Activated naive CD8-positive, alpha-beta T cell treated with anti-CD3 and anti-CD28 coated beads for 36 hours (primary cell): ENCODE measurements at regions not wholly inside any gene's neighbourhood (a gene's known extent, or its start where the extent isn't known, plus 50 kb on each side); places are given as distances from the start of the nearest gene placed in this dataset.

Experiments
- DNase-seq: peaks from one replicate; pipeline ENCODE4 v3.0.0; 2021
- H3K27ac Mint-ChIP-seq: one replicate; pipeline ENCODE4 v1.8.0; 2022; ENCODE audit warnings: mild to moderate bottlenecking, moderate library complexity, mixed read lengths
- H3K27me3 Mint-ChIP-seq: one replicate; pipeline ENCODE4 v1.8.0; 2022; ENCODE audit warnings: mild to moderate bottlenecking, mixed read lengths
- H3K36me3 Mint-ChIP-seq: one replicate; pipeline ENCODE4 v1.8.0; 2021; ENCODE audit warnings: mild to moderate bottlenecking, mixed read lengths
- H3K4me1 Mint-ChIP-seq: one replicate; pipeline ENCODE4 v1.8.0; 2021; ENCODE audit warnings: mixed read lengths
- H3K4me3 Mint-ChIP-seq: one replicate; pipeline ENCODE4 v1.8.0; 2022; ENCODE audit warnings: mild to moderate bottlenecking, moderate library complexity, mixed read lengths
- H3K9me3 Mint-ChIP-seq: one replicate; pipeline ENCODE4 v1.8.0; 2022; ENCODE audit warnings: mixed read lengths

DNA sequence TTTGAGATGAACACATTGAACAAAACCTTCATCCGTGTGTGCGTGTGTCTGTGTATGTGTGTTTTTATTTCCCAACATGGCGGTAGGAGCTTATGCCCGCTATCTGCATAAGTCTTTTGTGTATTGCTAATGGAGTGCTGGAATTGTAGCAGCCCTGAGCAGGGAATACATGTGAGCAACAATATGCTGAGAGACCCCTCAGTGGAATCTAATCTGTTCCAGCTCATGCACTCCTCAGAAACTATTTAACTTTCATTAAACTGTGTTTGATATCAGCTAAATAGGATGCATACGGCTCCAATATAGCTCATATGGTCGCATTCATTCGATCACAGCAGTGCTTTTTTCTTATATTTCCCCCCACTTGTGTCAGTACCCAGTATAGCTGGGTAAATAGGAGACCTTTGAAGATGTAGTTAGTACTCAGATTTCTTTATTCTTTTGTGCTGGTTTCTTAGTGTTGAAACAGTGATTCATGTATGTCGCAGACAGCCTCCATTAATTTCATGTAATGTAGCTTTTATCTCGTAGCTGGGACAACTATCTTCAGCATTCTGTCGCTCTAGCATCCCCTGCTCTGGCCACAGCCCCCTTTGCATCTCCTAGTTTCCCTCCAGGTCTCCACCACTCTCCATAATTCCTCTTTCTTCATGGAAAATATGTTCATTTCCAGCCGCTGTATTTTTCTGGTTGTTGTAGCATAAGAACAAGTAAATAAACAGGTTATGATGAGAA is 891.2 kb downstream of the BCL11A start:
- H3K4me3 Mint-ChIP-seq: no peak overlapping the region
- no peaks in the 10 kb centered on the region for H3K27me3 Mint-ChIP-seq
- H3K27ac Mint-ChIP-seq: no peak overlapping the region
- DNase-seq: no peak
- H3K36me3 Mint-ChIP-seq: no peaks in the 10 kb centered on the region
- no peaks in the 10 kb centered on the region for H3K4me1 Mint-ChIP-seq
- H3K9me3 Mint-ChIP-seq: no peaks in the 10 kb centered on the region

DNA sequence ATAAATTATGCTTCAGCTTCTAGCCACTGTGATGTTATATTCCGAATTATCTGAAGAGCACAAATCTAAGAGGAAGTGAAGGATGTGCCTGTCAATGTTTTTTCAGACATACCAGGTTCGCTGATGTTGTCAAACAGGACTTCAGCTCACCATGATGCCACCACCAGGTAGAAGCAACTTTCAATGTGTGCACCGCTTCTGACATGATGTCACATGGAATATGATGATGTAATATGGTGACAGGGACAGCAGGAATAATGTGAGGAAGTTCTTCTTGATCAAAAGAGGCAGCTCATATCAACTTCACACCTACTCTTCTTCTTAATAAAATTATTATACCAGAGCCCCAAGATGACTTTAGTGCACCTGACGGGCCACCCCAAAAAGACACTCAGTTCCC is 893.2 kb downstream of the BCL11A start:
- DNase-seq: no peak
- no peak overlapping the region for H3K27ac Mint-ChIP-seq
- H3K4me3 Mint-ChIP-seq: no peak overlapping the region
- no peaks in the 10 kb centered on the region for H3K36me3 Mint-ChIP-seq
- H3K27me3 Mint-ChIP-seq: no peaks in the 10 kb centered on the region
- no peaks in the 10 kb centered on the region for H3K9me3 Mint-ChIP-seq
- H3K4me1 Mint-ChIP-seq: no peaks in the 10 kb centered on the region

DNA sequence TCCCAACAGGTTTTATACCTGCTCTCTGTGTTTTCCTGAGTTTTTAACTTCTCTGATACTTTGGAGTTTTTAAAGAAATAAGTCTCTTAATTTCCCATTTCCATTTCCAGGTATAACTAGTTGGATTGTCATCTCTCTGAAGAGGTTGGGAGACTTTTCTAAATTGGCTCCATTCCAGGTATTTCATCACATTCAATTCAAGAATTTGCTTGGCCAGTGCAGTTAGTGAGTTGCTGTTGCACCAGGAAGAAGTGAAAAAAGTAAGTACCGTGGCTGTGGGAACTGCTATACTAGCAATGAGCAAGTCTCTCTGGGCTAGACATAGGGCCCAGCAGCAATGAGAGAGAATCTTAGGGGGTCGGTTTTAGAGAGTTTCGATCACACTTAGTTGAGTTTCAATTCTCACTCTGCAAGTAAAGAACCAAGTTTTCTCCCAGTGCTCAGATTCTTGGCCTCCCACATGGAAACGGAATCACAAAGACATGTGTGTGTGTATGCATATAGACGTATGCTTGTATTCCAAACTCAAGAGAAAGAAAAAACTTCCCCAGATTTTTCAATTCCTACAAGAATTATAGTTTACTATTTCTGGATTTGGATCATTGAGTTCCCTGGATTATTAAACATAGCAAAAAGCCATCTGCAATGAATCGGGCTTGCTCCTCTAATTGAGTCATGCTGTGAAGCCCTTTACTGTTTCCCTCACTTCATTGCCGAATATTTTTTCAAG is 894.4 kb downstream of the BCL11A start:
- Mint-ChIP-seq H3K9me3 (no peaks in the 10 kb centered on the region), H3K4me3 (no peak overlapping the region), H3K27ac (no peak overlapping the region), H3K27me3 (no peaks in the 10 kb centered on the region), H3K36me3 (no peaks in the 10 kb centered on the region), H3K4me1 (no peaks in the 10 kb centered on the region)
- no peak for DNase-seq

DNA sequence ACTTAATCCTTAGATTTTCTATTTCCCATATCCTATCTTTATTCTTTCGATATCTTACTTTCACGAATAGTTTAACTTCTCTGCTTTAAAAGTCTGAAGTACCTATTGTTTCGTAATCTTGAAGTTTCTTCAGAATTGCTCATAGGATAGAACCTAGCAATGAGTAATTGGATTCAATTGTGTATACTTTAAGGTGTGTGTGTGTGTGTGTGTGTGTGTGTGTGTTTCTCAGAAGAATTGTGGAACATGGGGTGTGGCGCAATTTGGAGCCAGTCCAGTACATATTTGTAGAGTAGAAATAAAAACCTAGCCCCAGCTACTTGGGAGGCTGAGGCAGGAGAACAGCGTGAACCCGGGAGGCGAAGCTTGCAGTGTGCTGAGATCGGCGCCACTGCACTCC is 897.6 kb downstream of the BCL11A start:
- H3K9me3 Mint-ChIP-seq: no peaks in the 10 kb centered on the region
- no peak for DNase-seq
- H3K36me3 Mint-ChIP-seq: no peaks in the 10 kb centered on the region
- H3K27me3 Mint-ChIP-seq: no peaks in the 10 kb centered on the region
- H3K4me1 Mint-ChIP-seq: no peaks in the 10 kb centered on the region
- no peak overlapping the region for H3K27ac Mint-ChIP-seq
- no peak overlapping the region for H3K4me3 Mint-ChIP-seq

DNA sequence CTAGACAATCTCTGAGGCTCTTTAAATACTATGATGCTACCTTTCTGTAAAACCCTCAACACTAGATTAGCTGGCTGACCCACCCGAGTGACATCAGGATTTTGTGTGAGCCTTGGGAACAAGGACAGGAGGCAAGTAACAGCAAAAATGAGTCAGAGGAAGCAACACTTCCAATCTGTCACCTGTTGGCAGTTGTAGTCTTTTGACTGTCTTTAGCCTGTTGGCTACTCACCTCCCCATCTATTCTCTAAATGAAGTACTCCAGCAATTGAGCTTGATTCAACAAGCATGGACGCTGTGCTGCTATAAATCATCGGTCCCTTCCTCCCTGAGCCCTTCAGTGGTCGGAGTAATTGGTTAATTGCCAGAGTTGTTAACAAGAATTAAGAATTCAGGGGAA is 898.7 kb downstream of the BCL11A start:
- Mint-ChIP-seq H3K27me3 (no peaks in the 10 kb centered on the region), H3K27ac (no peak overlapping the region), H3K9me3 (no peaks in the 10 kb centered on the region), H3K4me3 (no peak overlapping the region), H3K4me1 (no peaks in the 10 kb centered on the region), H3K36me3 (no peaks in the 10 kb centered on the region)
- DNase-seq: no peak

DNA sequence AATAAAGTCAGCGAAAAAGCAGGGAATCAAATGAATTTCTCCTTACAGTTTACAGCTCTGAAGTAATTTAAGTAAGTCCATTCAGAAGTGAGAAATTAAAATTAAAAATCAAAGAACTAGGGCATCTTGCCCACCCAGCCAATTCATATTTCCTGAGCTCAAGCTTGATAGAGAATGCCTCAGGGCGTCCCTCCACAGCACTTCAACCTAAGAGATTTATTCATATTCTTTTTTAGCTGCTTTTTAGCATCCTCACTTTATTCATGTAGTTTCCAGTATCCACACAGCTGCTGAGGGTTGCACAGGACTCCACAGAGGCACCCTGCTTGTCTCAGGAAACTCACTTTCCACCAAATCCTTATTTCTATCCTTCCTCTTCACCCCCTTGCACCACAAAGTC is 900.3 kb downstream of the BCL11A start:
- no peak overlapping the region for H3K27ac Mint-ChIP-seq
- H3K9me3 Mint-ChIP-seq: no peaks in the 10 kb centered on the region
- no peak for DNase-seq
- H3K27me3 Mint-ChIP-seq: no peaks in the 10 kb centered on the region
- H3K36me3 Mint-ChIP-seq: no peaks in the 10 kb centered on the region
- no peaks in the 10 kb centered on the region for H3K4me1 Mint-ChIP-seq
- H3K4me3 Mint-ChIP-seq: no peak overlapping the region

DNA sequence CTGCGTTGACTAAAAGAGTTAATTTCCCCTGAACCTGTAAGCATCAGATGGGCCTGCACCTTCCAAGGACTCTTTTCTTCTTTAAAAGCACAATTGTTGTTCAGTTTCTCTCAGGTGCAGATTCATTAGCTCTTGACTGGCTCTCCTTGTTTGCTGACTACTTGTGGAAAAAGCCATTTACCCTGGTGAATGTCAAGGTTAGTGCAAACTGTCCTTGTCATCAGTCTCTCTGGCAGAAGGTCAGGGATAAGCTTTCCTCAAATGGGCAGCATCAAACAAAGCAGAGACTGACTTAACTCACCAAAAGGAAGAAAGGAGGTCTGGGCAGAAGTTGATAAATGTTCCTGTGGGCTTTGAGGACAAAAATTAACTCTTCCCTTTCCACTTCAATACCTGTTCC is 922.7 kb downstream of the BCL11A start:
- Mint-ChIP-seq H3K4me1 (no peaks in the 10 kb centered on the region), H3K27me3 (no peaks in the 10 kb centered on the region), H3K36me3 (no peaks in the 10 kb centered on the region), H3K4me3 (no peak overlapping the region), H3K27ac (no peak overlapping the region), H3K9me3 (no peaks in the 10 kb centered on the region)
- DNase-seq: no peak

DNA sequence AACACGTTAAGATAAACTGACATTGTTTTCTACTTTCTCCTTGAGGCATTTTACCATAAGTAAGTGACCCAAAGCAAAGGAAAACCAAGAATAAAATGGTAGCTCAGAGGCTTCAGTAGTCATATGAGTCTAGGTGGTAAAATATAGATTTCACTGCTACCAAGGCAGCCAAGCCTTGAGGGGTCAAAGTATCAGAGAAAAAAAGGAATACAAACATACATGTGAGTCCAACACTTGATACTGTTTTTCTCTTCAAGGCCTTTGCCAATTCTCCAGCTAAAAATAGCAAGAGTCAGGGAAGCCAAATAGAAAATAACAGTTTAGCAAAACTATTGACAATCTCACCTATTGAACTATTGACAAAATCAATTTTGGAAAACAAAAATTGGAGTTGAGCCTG is 925.9 kb downstream of the BCL11A start:
- Mint-ChIP-seq H3K4me3 (no peak overlapping the region), H3K36me3 (no peaks in the 10 kb centered on the region), H3K27me3 (no peaks in the 10 kb centered on the region), H3K27ac (no peak overlapping the region), H3K4me1 (no peaks in the 10 kb centered on the region), H3K9me3 (no peaks in the 10 kb centered on the region)
- no peak for DNase-seq

DNA sequence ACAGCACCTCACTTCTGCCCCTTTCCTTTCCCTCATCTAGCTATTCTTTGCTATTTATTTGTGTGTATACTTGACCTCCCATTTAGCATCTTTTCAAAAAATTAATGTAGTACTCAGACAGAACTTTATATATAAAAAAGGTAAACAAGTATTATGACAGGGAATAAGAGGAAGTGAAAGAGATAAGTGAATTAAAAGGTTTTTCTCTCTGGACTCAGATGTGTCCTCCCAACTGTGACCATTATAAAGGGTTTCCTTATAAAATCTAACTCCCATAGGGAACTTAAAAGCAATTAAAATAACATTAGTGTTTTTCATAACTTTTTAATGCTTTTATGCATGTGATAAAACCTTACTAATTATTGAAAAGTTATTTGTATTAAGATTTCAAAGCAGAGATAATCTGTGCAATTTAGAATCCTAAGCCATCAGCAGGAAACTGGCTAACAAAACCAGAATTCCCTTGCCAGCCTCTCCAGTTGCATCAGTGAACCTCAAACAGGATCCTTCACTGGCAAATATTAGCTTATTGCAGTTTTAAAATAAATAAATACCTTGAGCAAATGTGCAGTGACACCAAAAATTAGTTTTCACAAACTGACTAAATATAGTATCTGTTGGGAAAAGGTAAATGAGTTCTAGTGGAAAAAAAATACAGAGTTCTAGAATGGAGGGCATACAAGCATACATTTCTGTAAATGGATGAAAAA is 930.7 kb downstream of the BCL11A start:
- no peaks in the 10 kb centered on the region for H3K4me1 Mint-ChIP-seq
- H3K4me3 Mint-ChIP-seq: no peak overlapping the region
- peaks cover 3% of the 10 kb centered on the region for H3K27me3 Mint-ChIP-seq
- no peak overlapping the region for H3K27ac Mint-ChIP-seq
- no peak for DNase-seq
- H3K36me3 Mint-ChIP-seq: no peaks in the 10 kb centered on the region
- H3K9me3 Mint-ChIP-seq: peaks cover 4% of the 10 kb centered on the region

DNA sequence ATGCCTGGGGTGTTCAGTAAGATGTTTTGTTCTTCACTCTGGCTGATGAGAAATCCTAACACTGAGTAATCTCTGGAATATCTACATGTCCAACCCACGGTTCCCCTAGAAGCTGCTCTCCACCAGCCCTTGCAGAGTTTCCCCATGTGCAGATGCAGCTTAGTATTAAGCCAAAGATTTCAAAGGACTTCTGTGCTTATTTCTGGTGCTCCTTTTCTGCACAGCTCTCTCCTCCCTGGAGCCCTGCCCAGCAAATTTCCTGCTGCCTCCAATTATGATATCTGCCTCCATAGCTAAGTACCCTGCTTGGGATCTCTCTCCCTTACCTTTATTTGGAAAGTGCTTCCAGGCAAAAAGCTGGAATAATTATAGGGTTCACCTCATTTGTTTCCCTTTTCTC is 949.3 kb downstream of the BCL11A start:
- no peak overlapping the region for H3K4me3 Mint-ChIP-seq
- H3K36me3 Mint-ChIP-seq: no peaks in the 10 kb centered on the region
- H3K27me3 Mint-ChIP-seq: no peaks in the 10 kb centered on the region
- peaks cover 9% of the 10 kb centered on the region for H3K9me3 Mint-ChIP-seq
- H3K4me1 Mint-ChIP-seq: no peaks in the 10 kb centered on the region
- no peak for DNase-seq
- no peak overlapping the region for H3K27ac Mint-ChIP-seq

DNA sequence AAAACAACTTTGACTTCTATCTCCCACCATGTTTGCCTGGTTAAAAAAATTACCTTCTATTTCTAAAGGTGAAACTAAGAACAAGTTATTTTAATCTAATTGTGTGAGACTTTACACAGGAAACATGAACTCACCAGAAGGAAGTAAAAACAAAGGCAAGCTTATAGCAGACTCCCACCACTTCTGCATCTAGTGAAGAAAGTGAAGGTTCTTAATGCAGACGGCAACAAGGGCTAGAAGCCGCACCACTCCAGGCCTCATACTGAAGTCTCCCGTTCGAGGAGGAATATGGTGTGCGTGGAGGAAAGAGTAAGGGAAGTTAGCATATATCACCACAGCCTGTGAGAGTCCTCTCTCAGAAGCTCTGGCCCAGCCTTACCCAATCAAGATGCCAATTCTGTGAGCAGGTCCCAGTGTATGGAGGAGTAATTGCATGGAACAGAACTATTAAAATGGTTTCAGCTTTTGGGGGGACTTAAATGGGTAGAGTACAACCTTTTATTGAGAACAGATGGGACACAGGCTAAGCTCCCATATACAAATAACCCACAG is 958.7 kb downstream of the BCL11A start:
- H3K27ac Mint-ChIP-seq: no peak overlapping the region
- no peak overlapping the region for H3K4me3 Mint-ChIP-seq
- no peaks in the 10 kb centered on the region for H3K9me3 Mint-ChIP-seq

DNA sequence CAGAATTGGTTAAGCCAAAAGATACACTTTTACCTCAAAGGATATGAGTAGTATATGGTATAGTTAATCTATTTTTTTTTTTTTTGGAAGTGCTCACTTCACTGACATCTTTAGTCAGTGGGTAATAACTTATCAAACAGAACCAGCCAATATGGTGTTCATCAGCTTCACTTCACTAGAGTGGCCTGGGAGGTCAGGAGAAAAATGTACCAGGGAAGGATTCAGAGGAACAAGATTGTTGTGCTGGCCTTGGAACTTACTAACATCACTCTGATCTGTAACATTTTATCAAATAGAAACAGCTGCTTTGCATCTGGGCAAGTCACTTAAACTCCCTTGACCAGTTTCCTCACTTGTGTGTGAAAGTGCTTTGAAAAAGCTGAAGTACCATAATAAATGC is 962.7 kb downstream of the BCL11A start:
- Mint-ChIP-seq H3K4me3 (no peak overlapping the region), H3K36me3 (no peaks in the 10 kb centered on the region), H3K27me3 (no peaks in the 10 kb centered on the region), H3K27ac (no peak overlapping the region), H3K4me1 (peaks cover 11% of the 10 kb centered on the region), H3K9me3 (no peaks in the 10 kb centered on the region)
- no peak for DNase-seq

More for the DNA sequence above, 958.7 kb downstream of the BCL11A start:
- DNase-seq: no peak
- Mint-ChIP-seq H3K27me3 (no peaks in the 10 kb centered on the region), H3K36me3 (no peaks in the 10 kb centered on the region), H3K4me1 (peaks cover 11% of the 10 kb centered on the region)

DNA sequence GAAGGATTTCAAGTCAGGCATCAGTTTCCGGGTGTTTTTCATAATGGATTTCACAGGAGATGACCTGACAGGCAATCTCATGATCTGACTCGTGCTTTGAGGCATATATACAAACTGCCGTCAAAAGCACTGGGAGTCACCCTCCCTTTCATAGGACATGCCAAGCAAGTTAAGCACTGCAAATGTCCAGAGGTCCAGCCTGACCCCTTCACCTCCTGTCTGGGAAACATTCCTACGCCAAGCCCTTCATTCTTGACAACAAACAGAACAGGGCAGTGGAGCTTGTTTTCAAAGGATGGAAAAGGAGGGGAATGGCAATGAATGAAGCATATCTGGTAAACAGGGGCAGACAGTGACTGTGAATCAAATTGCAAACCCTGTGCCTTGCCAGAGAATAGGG is 963.6 kb downstream of the BCL11A start:
- no peak overlapping the region for H3K27ac Mint-ChIP-seq
- no peaks in the 10 kb centered on the region for H3K36me3 Mint-ChIP-seq
- H3K27me3 Mint-ChIP-seq: no peaks in the 10 kb centered on the region
- no peak for DNase-seq
- no peaks in the 10 kb centered on the region for H3K9me3 Mint-ChIP-seq
- H3K4me3 Mint-ChIP-seq: no peak overlapping the region
- peaks cover 8% of the 10 kb centered on the region for H3K4me1 Mint-ChIP-seq

DNA sequence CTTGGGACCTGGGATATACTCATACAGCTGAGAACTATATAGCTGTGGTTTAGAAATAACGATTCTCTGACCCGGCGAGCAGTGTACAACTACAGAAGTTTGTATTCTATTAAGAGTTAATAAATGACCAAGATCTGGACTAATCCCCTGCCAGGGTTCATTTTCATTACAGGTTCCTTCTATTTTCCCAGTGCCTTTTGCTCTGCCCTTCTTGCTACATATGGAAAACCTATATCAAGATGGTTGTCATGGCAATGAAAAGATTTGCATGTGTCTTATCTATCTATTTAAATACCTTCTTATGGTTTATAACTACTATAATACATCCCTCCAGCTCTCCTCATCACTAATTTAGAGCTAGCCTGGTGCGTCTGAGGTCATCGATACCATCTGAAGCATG is 965.2 kb downstream of the BCL11A start:
- H3K27ac Mint-ChIP-seq: no peak overlapping the region
- no peak overlapping the region for H3K4me3 Mint-ChIP-seq
- DNase-seq: no peak
- no peaks in the 10 kb centered on the region for H3K27me3 Mint-ChIP-seq
- no peaks in the 10 kb centered on the region for H3K4me1 Mint-ChIP-seq
- H3K9me3 Mint-ChIP-seq: no peaks in the 10 kb centered on the region
- no peaks in the 10 kb centered on the region for H3K36me3 Mint-ChIP-seq

DNA sequence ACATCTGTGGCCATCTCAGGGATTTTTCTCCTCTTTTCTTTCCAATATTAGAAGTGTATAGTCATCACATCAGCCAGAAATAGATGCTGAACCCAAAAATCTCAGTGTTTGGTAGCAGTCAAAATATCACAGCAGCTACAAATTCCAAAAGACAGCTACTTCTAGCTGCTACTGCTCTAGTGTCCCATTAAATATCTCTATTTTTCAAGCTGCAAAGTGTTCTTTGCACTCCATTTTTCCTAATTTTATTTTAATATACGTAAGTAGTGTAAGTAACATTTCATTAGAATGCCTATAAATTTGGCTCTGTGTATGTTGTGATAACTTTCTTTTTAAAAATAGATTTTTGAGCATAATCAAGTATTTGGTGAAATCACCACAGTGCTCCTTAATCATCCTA is 967.3 kb downstream of the BCL11A start:
- H3K27me3 Mint-ChIP-seq: no peaks in the 10 kb centered on the region
- DNase-seq: no peak
- no peaks in the 10 kb centered on the region for H3K36me3 Mint-ChIP-seq
- no peaks in the 10 kb centered on the region for H3K9me3 Mint-ChIP-seq
- H3K4me3 Mint-ChIP-seq: no peak overlapping the region
- H3K4me1 Mint-ChIP-seq: no peaks in the 10 kb centered on the region
- H3K27ac Mint-ChIP-seq: no peak overlapping the region
